ENCODE measurements at regions not wholly inside any gene's neighbourhood (a gene's known extent, or its start where the extent isn't known, plus 50 kb on each side); places are given as distances from the start of the nearest gene placed in this dataset.

- no peak for DNase-seq
These were observed 477.3 kb downstream of the LIG4 start for GRCh38 chr13:107738004-107738403.

DNA sequence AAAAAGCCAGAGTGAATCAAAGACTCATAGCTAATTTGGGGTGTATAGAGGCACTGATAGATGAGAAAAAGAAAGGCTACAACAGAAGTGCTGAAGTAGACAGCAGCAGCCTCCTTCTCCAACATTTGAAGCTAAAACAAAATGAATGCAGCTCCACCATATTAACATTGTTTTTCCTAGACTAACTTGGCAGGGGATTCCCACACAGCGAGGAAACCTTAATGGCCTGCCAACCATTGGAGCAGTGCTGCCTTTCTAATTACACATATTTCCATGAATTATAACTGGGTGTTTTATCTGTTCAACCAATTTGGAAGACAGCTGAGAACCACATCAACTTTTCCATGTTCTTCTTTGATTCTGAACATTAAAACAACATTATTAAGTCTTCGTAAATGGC is 478.6 kb downstream of the LIG4 start:
- DNase-seq = no peak

DNA sequence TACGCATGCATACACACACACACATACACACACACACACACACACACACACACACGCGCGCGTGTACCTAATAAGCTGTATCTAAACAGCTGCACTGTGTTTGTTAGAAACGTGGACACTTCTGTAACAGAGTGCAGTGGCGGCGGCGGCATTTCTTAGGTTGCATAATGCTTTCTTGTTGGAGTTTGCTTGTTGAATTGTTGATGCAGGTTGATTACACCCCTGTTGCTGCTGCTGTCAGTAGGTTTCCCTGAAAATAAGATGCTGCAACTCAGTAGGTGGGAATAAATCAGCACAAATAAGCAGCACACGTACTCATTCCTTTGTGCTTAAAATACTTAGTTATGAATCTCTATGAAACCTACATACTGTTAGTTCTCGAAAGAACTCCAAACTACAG is 479.2 kb downstream of the LIG4 start:
- no peak for DNase-seq

DNA sequence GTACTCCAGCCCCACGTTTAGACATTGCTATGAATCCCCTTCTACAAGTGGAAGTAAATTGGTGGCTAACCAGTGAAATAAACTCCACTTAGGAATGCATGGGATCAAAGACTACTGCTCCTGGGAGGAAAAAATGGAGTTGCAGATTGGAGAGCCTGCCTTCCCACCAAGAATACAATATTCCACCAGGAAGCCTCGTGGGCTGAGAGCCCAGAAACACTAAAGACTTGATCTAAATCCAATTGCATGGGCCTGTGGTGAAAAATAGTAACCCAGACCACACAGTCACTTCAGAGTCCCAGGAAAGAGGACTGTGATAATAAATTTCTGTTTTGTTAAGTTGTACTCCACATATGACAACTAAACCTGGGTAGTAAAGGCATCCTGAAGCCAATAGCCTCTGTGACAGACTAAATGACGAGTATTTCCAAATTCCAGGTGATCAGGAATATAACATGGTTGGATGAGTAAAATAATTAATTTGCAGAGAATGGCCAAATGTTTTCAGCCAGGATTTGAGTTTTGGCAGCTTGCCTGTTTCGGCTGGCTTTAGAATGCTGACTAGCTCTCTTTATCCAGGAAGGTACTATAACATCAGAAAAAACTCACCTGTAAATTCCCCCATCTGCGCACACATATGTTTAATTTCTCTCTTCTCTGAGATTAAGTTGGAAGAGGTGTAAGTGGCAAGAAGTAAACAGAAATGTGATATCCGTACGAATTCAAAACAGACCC is 480.3 kb downstream of the LIG4 start:
- peak; percentile 81 for DNase-seq

DNA sequence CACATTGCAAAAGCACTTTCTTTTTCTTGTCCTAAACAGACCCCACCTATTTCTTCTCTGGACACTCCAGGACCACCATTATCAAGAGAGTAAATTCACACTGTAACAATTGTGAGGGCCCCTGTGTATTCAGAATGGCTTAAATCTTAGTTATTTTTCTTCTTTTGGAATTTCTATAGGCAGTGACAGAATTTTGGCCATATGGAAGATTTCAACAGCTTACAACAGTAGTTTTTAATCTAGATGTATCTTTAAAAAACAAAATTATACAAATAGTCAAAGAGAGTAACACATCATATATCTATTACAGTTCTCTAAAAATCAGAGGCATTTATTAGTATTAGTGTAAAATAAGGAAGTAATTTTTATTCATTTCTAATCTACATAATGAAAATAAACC is 482.1 kb downstream of the LIG4 start:
- no peak for DNase-seq

- no peak for DNase-seq
These were observed 484.5 kb downstream of the LIG4 start for GRCh38 chr13:107730813-107731212.

GRCh38 chr13:107721125-107721869 is 494.0 kb downstream of the LIG4 start:
- DNase-seq = no peak

DNA sequence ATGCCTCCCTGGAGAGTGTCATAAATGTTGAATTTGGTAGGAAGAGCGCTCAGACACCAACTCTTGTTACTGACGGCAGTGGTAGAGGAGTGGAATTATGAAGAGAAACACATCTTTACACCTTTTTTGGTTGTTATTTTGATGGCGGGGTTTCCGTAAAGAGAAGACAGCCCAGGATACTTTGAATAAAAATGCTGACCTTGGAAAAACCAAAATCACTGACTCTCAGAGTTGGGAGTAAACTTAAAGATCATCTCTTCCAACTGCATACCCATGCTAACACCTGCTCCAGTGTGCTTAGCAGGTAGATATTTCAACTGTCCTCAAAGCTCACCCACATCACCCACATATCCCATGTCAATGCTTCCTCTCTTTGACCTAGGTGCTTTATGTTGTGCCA is 498.6 kb downstream of the LIG4 start:
- no peak for DNase-seq

DNA sequence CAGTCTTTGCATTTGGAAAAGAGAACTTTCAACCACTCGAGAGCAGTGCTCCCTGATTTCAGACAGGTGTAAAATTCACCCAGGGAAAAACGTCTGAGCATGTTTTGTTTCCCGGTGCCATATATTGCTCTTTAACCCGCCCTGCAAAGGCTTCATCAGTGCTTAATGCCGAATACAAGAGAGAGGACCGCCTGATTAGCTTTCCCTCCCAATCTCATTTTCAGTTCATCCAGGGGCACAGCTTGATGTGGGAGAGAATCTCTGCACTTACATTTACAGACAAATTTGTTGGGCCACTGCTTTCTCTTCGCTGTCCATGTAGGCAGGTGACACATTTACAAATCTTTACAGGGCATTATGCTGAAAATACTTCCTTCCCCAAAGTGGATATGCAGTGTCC is 499.1 kb downstream of the LIG4 start:
- DNase-seq = no peak

- no peak for DNase-seq
These were observed 499.8 kb downstream of the LIG4 start for GRCh38 chr13:107715496-107715895.

DNA sequence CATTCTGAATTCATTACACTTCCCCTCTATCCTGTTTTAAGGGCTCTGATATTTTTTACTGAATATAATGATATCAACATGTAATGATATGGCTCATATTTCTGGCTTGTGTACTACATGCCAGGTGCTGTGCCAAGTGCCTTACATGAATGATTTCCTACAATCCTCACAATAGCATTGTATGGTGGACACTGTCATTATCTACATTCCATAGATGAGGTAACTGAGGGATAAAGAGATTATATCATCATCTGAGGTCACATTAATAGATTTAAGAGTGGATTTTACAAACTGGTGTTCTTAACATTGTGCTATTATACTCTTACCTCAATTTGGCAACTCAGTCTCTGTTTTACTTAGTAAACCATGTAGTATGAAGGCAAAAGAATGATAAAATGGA is 502.0 kb downstream of the LIG4 start:
- no peak for DNase-seq

DNA sequence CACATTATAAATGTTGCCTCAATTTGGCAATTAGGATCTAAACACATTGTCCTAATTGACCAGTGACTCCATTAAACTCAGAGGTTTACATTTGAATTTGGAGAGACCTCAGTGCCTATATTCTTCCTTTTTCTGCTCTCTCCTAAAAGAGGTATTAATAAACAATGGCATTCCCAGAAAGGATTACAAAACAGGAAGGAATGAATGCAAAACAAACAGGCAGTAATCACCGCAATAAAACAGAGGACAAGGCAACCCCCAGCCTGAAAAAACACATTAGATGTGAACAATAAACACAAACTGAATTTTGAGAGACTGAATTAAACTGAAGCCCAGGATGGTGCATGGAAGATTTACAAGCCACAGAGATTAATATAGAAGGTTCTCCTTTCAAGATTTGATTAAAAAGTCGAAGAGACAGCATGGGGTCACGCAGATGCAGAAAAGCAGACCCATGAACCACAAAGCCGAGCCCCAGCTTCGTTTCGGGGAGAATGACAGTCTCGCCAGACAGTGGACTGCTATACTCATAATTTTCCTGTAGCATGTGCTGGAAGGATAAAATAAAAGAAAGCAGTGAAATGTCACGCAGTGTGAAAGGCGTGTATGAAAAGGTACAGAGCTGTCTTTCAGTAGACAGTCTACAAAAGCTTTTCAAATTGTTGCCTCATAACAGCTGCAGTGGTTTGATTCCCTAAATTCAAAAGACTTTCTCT is 503.0 kb downstream of the LIG4 start:
- no peak for DNase-seq

GRCh38 chr13:107690181-107690580 is 525.2 kb downstream of the LIG4 start:
- DNase-seq = no peak

GRCh38 chr13:107685876-107686275 is 529.5 kb downstream of the LIG4 start:
- no peak for DNase-seq

GRCh38 chr13:107681600-107681999 is 533.7 kb downstream of the LIG4 start:
- no peak for DNase-seq

- DNase-seq = no peak
These were observed 535.2 kb downstream of the LIG4 start for GRCh38 chr13:107680115-107680514.

- no peak for DNase-seq
These were observed 537.2 kb downstream of the LIG4 start for GRCh38 chr13:107678075-107678689.

GRCh38 chr13:107675847-107676550 is 539.3 kb downstream of the LIG4 start:
- no peak for DNase-seq

- DNase-seq = no peak
These were observed 545.8 kb downstream of the LIG4 start for GRCh38 chr13:107669391-107669993.

- no peak for DNase-seq
These were observed 549.3 kb downstream of the LIG4 start for GRCh38 chr13:107665926-107666458.

- no peak for DNase-seq
These were observed 565.1 kb downstream of the LIG4 start for GRCh38 chr13:107650081-107650701.

DNA sequence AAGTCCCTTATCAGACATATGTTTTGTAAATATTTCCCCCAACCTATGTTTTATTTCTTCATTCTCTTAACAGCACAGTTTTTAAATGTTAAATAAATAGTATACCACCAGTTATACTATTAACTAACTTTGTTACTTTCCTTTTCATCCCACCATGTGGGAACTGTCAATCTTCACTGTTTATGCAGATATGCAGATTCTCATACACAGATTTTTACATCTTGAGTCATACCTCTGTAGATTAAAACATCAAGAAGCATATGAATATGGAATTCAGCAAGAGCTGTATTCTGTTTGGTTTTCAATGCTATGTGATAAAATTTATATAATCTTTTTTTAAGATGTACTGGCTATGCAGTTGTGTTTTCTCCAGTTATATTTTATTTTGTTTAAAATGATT is 566.3 kb downstream of the LIG4 start:
- no peak for DNase-seq

Measured in DMS79 treated with DMSO at 0.1 percent for 48 hours (cell line).